Esophagus squamous epithelium (tissue), 5 donors: ENCODE measurements at regions not wholly inside any gene's neighbourhood (a gene's known extent, or its start where the extent isn't known, plus 50 kb on each side); places are given as distances from the start of the nearest gene placed in this dataset.

Experiments
- DNase-seq: peaks from one replicate; lab custom pipeline; 2025; lab: John Stamatoyannopoulos, UW
- H3K27ac ChIP-seq, 4 donors: fragments of 200-600 bp; sonication (generic); one replicate each; pipeline ENCODE4 v1.5.1; 2016 to 2019; ENCODE audit warnings: mild to moderate bottlenecking in 1 of 4
- H3K27me3 ChIP-seq, 4 donors: fragments of 200-600 bp; sonication (generic); 1 replicate in 3 of 4; 2 replicates in 1 of 4; pipeline versions ENCODE4 v1.5.1 to v1.6.0; 2017 to 2021; ENCODE audit warnings: antibody characterized with exemption in 1 of 4
- H3K36me3 ChIP-seq, 3 donors: fragments of 200-600 bp; sonication (generic); one replicate each; pipeline ENCODE4 v1.5.1; 2016 to 2019
- H3K4me1 ChIP-seq, 3 donors: fragments of 200-600 bp; sonication (generic); one replicate each; pipeline ENCODE4 v1.5.1; 2017 to 2019
- H3K4me3 ChIP-seq, 4 donors: fragments of 200-600 bp; sonication (generic); 1 replicate in 3 of 4; 2 replicates in 1 of 4; pipeline ENCODE4 v1.5.1; 2016 to 2019; ENCODE audit warnings: mild to moderate bottlenecking in 2 of 4, moderate library complexity in 1 of 4
- H3K9me3 ChIP-seq, 3 donors: fragments of 200-600 bp; sonication (generic); one replicate each; pipeline ENCODE4 v1.5.1; 2016 to 2019
- CTCF ChIP-seq, 6 experiments: fragments of 450-650 bp in 4 of 6; fragments of 200-600 bp in 2 of 6; sonication (generic) in 2 of 6; IDR thresholded peaks; one replicate each; pipeline ENCODE4 v1.5.1; 2016 to 2019; ENCODE audit warnings: antibody characterized with exemption in 6 of 6, mild to moderate bottlenecking in 4 of 6, moderate library complexity in 4 of 6
- POLR2A ChIP-seq, 4 donors: fragments of 450-650 bp; IDR thresholded peaks; one replicate each; pipeline ENCODE4 v1.6.1; 2017; ENCODE audit warnings: antibody characterized with exemption in 4 of 4, mild to moderate bottlenecking in 4 of 4, moderate library complexity in 3 of 4
- WGBS, 2 donors: methylation state at CpG; one replicate each; pipeline ENCODE4 v1.1.5; 2018; 5-methylcytosine and 5-hydroxymethylcytosine counted together
- intact Hi-C: fragments of 100-400 bp; cut with DNase I; formaldehyde crosslinking; loops from one replicate; pipeline ENCODE4 v1.15.0; 2022
- donor health status: DM: yes; HTN: yes; CAD: no.

GRCh38 chr2:67503066-67503795 is 106.1 kb downstream of the ETAA1 start:
- Histone ChIP-seq H3K9me3 (no peaks in the 10 kb centered on the region), H3K36me3 (no peaks in the 10 kb centered on the region), H3K4me1 (peaks cover 0 to 12% (median 0%) of the 10 kb centered on the region in 3 donors), H3K27ac (peak overlapping the region in 1 of 4 donors; percentile 60), H3K27me3 (no peaks in the 10 kb centered on the region), H3K4me3 (no peak overlapping the region)
- intact Hi-C loops: no loop called here
- no peak for TF ChIP-seq CTCF (IDR thresholded peaks at IDR 0.05)
- no peak for TF ChIP-seq POLR2A (IDR thresholded peaks at IDR 0.05)
- DNase-seq: no peak
- 70 to 76% methylated on average over 4 of the region's 4 CpGs for WGBS, 2 donors

GRCh38 chr2:67510745-67511144 is 113.6 kb downstream of the ETAA1 start:
- Histone ChIP-seq H3K4me3 (no peak overlapping the region), H3K27ac (no peak overlapping the region), H3K4me1 (peaks cover 0 to 19% (median 8%) of the 10 kb centered on the region in 3 donors), H3K36me3 (no peaks in the 10 kb centered on the region), H3K9me3 (no peaks in the 10 kb centered on the region), H3K27me3 (no peaks in the 10 kb centered on the region)
- DNase-seq: no peak
- TF ChIP-seq CTCF (IDR thresholded peaks at IDR 0.05) (no peak), POLR2A (IDR thresholded peaks at IDR 0.05) (no peak)
- intact Hi-C loops: no loop called here
- 60 to 65% methylated on average over 3 of the region's 3 CpGs for WGBS, 2 donors

- H3K4me1 ChIP-seq: peaks cover 0 to 42% (median 14%) of the 10 kb centered on the region in 3 donors
- TF ChIP-seq CTCF (IDR thresholded peaks at IDR 0.05): no peak
- TF ChIP-seq POLR2A (IDR thresholded peaks at IDR 0.05): no peak
- no peaks in the 10 kb centered on the region for H3K36me3 ChIP-seq
- no peaks in the 10 kb centered on the region for H3K27me3 ChIP-seq
- no peak overlapping the region for H3K4me3 ChIP-seq
- intact Hi-C loops: no loop called here
- peak overlapping the region in 3 of 4 donors; percentile 12 to 38 (median 30) for H3K27ac ChIP-seq
- no peaks in the 10 kb centered on the region for H3K9me3 ChIP-seq
- no peak for DNase-seq
Measured at GRCh38 chr2:67514515-67514914, 117.4 kb downstream of the ETAA1 start.

- peak overlapping the region in 3 of 4 donors; percentile 12 to 38 (median 30) for H3K27ac ChIP-seq
Measured at GRCh38 chr2:67515056-67515455, 117.9 kb downstream of the ETAA1 start.

More at GRCh38 chr2:67515056-67515455, 117.9 kb downstream of the ETAA1 start:
- intact Hi-C loops: no loop called here
- TF ChIP-seq CTCF (IDR thresholded peaks at IDR 0.05) (no peak), POLR2A (IDR thresholded peaks at IDR 0.05) (no peak)
- Histone ChIP-seq H3K4me3 (no peak overlapping the region), H3K36me3 (no peaks in the 10 kb centered on the region), H3K4me1 (peaks cover 0 to 42% (median 14%) of the 10 kb centered on the region in 3 donors), H3K9me3 (no peaks in the 10 kb centered on the region), H3K27me3 (no peaks in the 10 kb centered on the region)
- WGBS, 2 donors: 56 to 58% methylated on average over 7 of the region's 7 CpGs
- no peak for DNase-seq
